HL-60 (cell line): ENCODE measurements at regions not wholly inside any gene's neighbourhood (a gene's known extent, or its start where the extent isn't known, plus 50 kb on each side); places are given as distances from the start of the nearest gene placed in this dataset.
"Not testable (repeated sequence)": the region's sequence is repeated elsewhere in the genome, so short reads cannot be mapped to it uniquely, and the experiment has no call there.

ENCODE experiments used
- CTCF ChIP-seq: IDR thresholded peaks from one replicate; pipeline ENCODE4 v1.5.1; 2011; ENCODE audit warnings: low read length, control low read depth, inconsistent platforms; ENCODE audit not compliant: insufficient read depth
- POLR2AphosphoS5 ChIP-seq: IDR thresholded peaks from 2 replicates; pipeline ENCODE4 v1.6.1; 2012; ENCODE audit warnings: low read depth
- REST ChIP-seq: IDR thresholded peaks from 2 replicates; pipeline ENCODE4 v1.6.1; 2012; ENCODE audit warnings: low read depth; ENCODE audit not compliant: insufficient replicate concordance

DNA sequence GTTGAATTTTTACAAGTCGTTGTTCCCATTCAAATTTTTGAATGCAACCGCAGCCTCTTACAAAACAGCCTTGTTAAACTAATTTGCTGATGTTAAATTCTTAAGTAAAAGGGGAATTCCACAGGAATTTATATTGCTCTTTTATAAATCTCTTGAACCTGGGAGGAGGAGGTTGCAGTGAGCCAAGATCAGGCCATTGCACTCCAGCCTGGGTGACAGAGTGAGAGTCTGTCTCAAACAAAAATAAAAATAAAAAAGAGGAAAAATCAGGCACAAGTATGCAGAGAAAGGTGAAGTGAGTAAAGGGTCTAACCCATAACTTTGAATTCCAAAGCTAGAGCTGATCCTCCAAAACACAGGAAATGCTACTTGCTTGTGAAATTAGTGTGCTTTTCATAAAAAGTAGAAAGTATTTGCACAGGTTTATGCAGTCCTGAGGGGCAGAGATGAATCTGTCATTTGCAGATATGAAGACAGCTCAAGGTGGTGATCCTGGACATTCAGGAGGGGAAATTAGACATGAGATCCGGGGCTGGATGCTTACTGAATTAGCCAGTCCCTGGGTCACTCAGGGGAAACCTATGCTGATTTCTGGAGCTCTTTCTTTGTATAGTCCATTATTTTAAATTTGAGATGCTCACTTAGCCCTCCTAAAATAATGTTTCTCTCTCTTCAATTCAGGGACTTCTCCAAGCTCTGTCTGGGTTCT is 53.7 kb downstream of the OR11H2 start:
- not testable (repeated sequence) for TF ChIP-seq CTCF, POLR2AphosphoS5, REST
